ENCODE measurements at regions not wholly inside any gene's neighbourhood (a gene's known extent, or its start where the extent isn't known, plus 50 kb on each side); places are given as distances from the start of the nearest gene placed in this dataset.

DNA sequence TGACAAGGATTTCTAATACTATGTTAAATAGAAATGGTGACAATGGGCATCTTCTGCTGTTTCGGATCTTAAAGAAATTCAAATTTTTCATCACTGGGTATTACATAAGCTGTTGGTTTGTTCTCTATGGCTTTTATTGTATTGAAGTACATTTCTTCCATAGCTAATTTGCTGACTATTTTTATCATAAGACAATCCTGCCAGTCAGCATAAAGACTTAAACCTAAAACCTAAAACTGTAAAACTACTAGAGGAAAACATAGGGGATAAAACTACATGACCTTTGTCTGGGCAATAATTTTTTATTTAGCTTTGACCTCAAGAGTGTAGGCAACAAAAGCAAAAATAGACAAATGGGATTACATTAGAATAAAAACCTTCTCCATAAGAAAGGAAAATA lies 1017.4 kb downstream of the SI start:
- TF ChIP-seq RAD21 (IDR thresholded peaks at IDR 0.05; ENCODE audit: low read depth) (no peak), MAX (IDR thresholded peaks at IDR 0.05) (no peak), EP300 (IDR thresholded peaks at IDR 0.05; ENCODE audit: borderline replicate concordance) (no peak)
- TF ChIP-seq, protein P1, sequence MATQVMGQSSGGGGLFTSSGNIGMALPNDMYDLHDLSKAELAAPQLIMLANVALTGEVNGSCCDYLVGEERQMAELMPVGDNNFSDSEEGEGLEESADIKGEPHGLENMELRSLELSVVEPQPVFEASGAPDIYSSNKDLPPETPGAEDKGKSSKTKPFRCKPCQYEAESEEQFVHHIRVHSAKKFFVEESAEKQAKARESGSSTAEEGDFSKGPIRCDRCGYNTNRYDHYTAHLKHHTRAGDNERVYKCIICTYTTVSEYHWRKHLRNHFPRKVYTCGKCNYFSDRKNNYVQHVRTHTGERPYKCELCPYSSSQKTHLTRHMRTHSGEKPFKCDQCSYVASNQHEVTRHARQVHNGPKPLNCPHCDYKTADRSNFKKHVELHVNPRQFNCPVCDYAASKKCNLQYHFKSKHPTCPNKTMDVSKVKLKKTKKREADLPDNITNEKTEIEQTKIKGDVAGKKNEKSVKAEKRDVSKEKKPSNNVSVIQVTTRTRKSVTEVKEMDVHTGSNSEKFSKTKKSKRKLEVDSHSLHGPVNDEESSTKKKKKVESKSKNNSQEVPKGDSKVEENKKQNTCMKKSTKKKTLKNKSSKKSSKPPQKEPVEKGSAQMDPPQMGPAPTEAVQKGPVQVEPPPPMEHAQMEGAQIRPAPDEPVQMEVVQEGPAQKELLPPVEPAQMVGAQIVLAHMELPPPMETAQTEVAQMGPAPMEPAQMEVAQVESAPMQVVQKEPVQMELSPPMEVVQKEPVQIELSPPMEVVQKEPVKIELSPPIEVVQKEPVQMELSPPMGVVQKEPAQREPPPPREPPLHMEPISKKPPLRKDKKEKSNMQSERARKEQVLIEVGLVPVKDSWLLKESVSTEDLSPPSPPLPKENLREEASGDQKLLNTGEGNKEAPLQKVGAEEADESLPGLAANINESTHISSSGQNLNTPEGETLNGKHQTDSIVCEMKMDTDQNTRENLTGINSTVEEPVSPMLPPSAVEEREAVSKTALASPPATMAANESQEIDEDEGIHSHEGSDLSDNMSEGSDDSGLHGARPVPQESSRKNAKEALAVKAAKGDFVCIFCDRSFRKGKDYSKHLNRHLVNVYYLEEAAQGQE (IDR thresholded peaks at IDR 0.05; ENCODE audit: low read depth): no peak
